SU-DHL-6 (cell line): ENCODE measurements at regions not wholly inside any gene's neighbourhood (a gene's known extent, or its start where the extent isn't known, plus 50 kb on each side); places are given as distances from the start of the nearest gene placed in this dataset.

ENCODE experiments used
- H2AFZ ChIP-seq: fragments of 200-600 bp; sonication (generic); 2 replicates; pipeline ENCODE4 v1.6.1; 2014; ENCODE audit warnings: low read depth, mild to moderate bottlenecking, moderate library complexity, mixed read lengths, antibody characterized with exemption, low read length; ENCODE audit not compliant: severe bottlenecking
- H3F3A ChIP-seq: fragments of 200-600 bp; shearing (Covaris generic); 2 replicates; pipeline ENCODE4 v1.6.0; 2016; ENCODE audit warnings: antibody characterized with exemption, mild to moderate bottlenecking; ENCODE audit not compliant: insufficient read depth
- H3K27ac ChIP-seq: fragments of 200-600 bp; sonication (generic); 2 replicates; pipeline ENCODE4 v1.5.1; 2016; ENCODE audit warnings: low read depth, mild to moderate bottlenecking, low read length, moderate library complexity, mixed read lengths
- H3K27me3 ChIP-seq: fragments of 200-600 bp; sonication (generic), shearing (Covaris generic); 2 replicates; pipeline ENCODE4 v1.6.0; 2014; ENCODE audit warnings: mild to moderate bottlenecking, low read length
- H3K36me3 ChIP-seq: fragments of 200-600 bp; sonication (generic); 2 replicates; pipeline ENCODE4 v1.6.1; 2014; ENCODE audit warnings: mild to moderate bottlenecking, low read length, mixed read lengths
- H3K4me2 ChIP-seq: fragments of 300-600, 200-600 bp; shearing (Covaris generic), sonication (generic); 2 replicates; pipeline ENCODE4 v1.6.0; 2014; ENCODE audit warnings: low read length, low read depth, mild to moderate bottlenecking; ENCODE audit not compliant: poor library complexity, severe bottlenecking
- H3K4me3 ChIP-seq: fragments of 200-600 bp; sonication (generic); 2 replicates; pipeline ENCODE4 v1.5.1; 2014; ENCODE audit warnings: antibody characterized with exemption, low read length, mild to moderate bottlenecking, mixed read lengths; ENCODE audit not compliant: insufficient read depth, poor library complexity, severe bottlenecking
- H3K79me2 ChIP-seq: fragments of 200-600 bp; sonication (generic); 2 replicates; pipeline ENCODE4 v1.6.1; 2014; ENCODE audit warnings: mild to moderate bottlenecking, low read length, moderate library complexity; ENCODE audit not compliant: insufficient read depth
- H3K9ac ChIP-seq: fragments of 200-600 bp; sonication (generic); 2 replicates; pipeline ENCODE4 v1.7.0; 2014; ENCODE audit warnings: mild to moderate bottlenecking, low read length
- H3K9me2 ChIP-seq: fragments of 200-600 bp; sonication (generic); replicated peaks from 2 replicates; pipeline ENCODE4 v1.6.1; 2014; ENCODE audit warnings: low read length; ENCODE audit not compliant: insufficient read depth
- H3K9me3 ChIP-seq: fragments of 200-600 bp; sonication (generic); 2 replicates; pipeline ENCODE4 v1.6.1; 2014; ENCODE audit warnings: low read length, mixed read lengths; ENCODE audit not compliant: insufficient read depth
- H4K20me1 ChIP-seq: fragments of 200-600 bp; sonication (generic); 2 replicates; pipeline ENCODE4 v1.6.1; 2014; ENCODE audit warnings: low read depth, mild to moderate bottlenecking, antibody characterized with exemption, low read length, moderate library complexity, mixed read lengths
- EZH2phosphoT487 ChIP-seq: fragments of 200-600 bp; sonication (generic), shearing (Covaris generic); conservative IDR thresholded peaks from 2 replicates; pipeline ENCODE4 v1.6.1; 2018; ENCODE audit warnings: mild to moderate bottlenecking, antibody characterized with exemption, low read length, moderate library complexity, mixed read lengths
- TF ChIP-seq, protein P1 (sequence below): fragments of 200-600 bp; sonication (generic); IDR thresholded peaks from one replicate; pipeline ENCODE4 v1.5.1; 2017; ENCODE audit warnings: antibody characterized with exemption, mild to moderate bottlenecking, low read length, moderate library complexity; ENCODE audit not compliant: insufficient read depth, poor library complexity, severe bottlenecking

DNA sequence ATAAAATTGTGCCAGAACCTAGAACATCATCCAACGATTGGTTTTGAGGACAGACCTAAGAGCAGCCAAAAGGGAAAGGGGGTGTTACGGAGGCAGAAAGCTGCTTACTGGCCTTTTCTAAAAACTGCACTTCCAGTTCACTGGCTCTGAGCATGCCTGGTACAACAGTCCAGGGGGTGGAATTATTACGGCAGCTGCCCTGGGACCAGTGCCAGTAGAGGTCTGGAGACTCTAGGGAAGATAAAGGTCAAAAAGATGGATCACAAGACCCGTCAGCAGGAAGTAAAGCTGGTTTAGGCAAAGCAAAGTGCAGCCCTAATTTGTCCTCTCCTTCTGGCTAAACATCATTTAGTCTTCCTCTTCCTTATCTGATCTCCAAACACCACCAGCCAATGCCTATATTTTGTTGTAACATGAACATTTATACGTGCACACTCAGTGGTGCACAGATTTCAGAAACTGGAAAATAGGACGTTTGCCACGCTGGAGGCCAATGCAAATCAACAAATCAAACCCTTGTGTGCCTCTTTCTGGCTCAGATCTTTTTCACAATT is 216.4 kb upstream of the DPP6 start:
- Histone ChIP-seq H3K27ac (no peak overlapping the region), H3K9me2 (no peaks in the 10 kb centered on the region), H3K36me3 (no peaks in the 10 kb centered on the region), H2AFZ (no peak overlapping the region), H3F3A (no peaks in the 10 kb centered on the region), H3K9ac (no peak overlapping the region), H3K9me3 (no peaks in the 10 kb centered on the region), H3K4me3 (no peak overlapping the region), H3K27me3 (no peaks in the 10 kb centered on the region), H3K4me2 (no peak overlapping the region), H3K79me2 (no peaks in the 10 kb centered on the region), H4K20me1 (no peaks in the 10 kb centered on the region)
- no peak for TF ChIP-seq EZH2phosphoT487
- TF ChIP-seq, protein P1, sequence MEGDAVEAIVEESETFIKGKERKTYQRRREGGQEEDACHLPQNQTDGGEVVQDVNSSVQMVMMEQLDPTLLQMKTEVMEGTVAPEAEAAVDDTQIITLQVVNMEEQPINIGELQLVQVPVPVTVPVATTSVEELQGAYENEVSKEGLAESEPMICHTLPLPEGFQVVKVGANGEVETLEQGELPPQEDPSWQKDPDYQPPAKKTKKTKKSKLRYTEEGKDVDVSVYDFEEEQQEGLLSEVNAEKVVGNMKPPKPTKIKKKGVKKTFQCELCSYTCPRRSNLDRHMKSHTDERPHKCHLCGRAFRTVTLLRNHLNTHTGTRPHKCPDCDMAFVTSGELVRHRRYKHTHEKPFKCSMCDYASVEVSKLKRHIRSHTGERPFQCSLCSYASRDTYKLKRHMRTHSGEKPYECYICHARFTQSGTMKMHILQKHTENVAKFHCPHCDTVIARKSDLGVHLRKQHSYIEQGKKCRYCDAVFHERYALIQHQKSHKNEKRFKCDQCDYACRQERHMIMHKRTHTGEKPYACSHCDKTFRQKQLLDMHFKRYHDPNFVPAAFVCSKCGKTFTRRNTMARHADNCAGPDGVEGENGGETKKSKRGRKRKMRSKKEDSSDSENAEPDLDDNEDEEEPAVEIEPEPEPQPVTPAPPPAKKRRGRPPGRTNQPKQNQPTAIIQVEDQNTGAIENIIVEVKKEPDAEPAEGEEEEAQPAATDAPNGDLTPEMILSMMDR = no peak

DNA sequence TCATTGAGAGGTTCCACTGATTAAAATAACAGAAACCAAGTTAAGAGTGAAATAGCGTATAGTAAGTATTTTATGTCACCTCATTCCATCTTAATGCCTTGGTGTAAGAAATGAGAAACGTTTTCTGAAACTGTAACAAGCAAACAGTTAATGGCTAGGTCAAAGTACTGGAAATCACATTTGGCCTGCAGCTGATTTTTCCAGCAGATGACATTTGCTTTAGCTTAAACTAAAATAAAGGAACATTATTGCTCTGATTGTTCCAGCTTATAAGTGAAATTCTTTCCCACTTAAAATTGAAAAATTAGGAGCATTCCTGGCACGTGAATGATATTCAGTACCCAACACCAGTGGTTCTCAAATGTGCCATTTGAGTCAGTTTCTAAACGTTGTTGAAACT is 213.6 kb upstream of the DPP6 start:
- Histone ChIP-seq H3K27ac (no peak overlapping the region), H3K9ac (no peak overlapping the region), H3F3A (no peaks in the 10 kb centered on the region), H3K27me3 (no peaks in the 10 kb centered on the region), H3K9me2 (no peaks in the 10 kb centered on the region), H3K4me2 (no peak overlapping the region), H3K4me3 (no peak overlapping the region), H3K9me3 (no peaks in the 10 kb centered on the region), H4K20me1 (no peaks in the 10 kb centered on the region), H2AFZ (no peak overlapping the region), H3K36me3 (no peaks in the 10 kb centered on the region), H3K79me2 (no peaks in the 10 kb centered on the region)
- TF ChIP-seq, protein P1 = no peak
- TF ChIP-seq EZH2phosphoT487 = no peak

DNA sequence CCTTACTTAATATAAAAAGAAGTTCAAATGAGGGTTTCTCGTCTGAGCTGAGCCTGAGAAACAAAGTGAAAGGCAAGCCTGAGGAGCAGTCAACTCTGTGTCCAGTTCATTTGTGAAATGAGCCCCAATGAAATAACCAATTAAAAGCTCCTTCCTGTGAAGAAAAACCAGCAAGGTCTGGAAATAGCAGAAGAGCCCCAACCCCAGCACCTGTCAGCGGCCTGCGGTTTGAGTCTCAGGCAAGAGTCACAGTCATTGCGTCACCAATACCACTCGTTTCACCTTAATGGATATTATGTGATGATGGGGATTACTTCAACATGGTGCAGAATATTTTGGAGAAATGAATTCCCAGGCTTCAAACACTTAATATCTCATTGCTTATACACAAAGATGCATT is 211.3 kb upstream of the DPP6 start:
- no peak overlapping the region for H3K4me2 ChIP-seq
- TF ChIP-seq, protein P1 = no peak
- TF ChIP-seq EZH2phosphoT487 = no peak
- no peaks in the 10 kb centered on the region for H3F3A ChIP-seq
- H3K9me3 ChIP-seq = no peaks in the 10 kb centered on the region
- H2AFZ ChIP-seq = no peak overlapping the region
- no peaks in the 10 kb centered on the region for H3K9me2 ChIP-seq
- H3K4me3 ChIP-seq = no peak overlapping the region
- no peaks in the 10 kb centered on the region; the same call in 1 of the 2 replicates for H4K20me1 ChIP-seq
- H3K79me2 ChIP-seq = no peaks in the 10 kb centered on the region
- no peaks in the 10 kb centered on the region for H3K27me3 ChIP-seq
- no peaks in the 10 kb centered on the region for H3K36me3 ChIP-seq
- H3K27ac ChIP-seq = no peak overlapping the region
- H3K9ac ChIP-seq = no peak overlapping the region

DNA sequence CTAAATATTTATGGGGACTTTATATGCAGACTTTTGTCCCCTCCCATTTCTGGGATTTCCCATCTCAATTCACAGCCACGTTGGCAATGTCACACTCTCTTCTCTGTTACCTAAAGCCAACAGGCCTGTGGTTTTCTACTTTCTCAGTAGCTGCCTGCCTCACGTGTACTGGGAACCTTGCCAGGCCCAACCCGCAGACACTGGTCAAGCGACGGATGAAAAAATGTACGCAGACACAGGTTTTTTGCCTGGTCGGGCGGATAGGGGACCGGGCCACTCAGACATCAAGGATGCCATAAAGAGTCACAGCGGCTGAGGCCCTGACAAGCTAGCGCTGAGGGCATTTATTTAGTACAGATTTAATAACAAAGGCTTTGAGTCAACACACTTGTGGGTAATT is 204.4 kb upstream of the DPP6 start:
- TF ChIP-seq, protein P1 = no peak
- no peak for TF ChIP-seq EZH2phosphoT487
- H3F3A ChIP-seq = no peaks in the 10 kb centered on the region
- H3K27ac ChIP-seq = no peak overlapping the region
- H3K79me2 ChIP-seq = no peaks in the 10 kb centered on the region
- H3K9me2 ChIP-seq = no peaks in the 10 kb centered on the region; the same call in 1 of the 2 replicates
- no peak overlapping the region for H2AFZ ChIP-seq
- H3K27me3 ChIP-seq = no peaks in the 10 kb centered on the region
- no peak overlapping the region for H3K9ac ChIP-seq
- H3K4me2 ChIP-seq = no peak overlapping the region
- H3K9me3 ChIP-seq = no peaks in the 10 kb centered on the region
- no peaks in the 10 kb centered on the region for H3K36me3 ChIP-seq
- H4K20me1 ChIP-seq = no peaks in the 10 kb centered on the region; the same call in 1 of the 2 replicates
- H3K4me3 ChIP-seq = no peak overlapping the region
